MCF 10A (cell line): ENCODE measurements at regions not wholly inside any gene's neighbourhood (a gene's known extent, or its start where the extent isn't known, plus 50 kb on each side); places are given as distances from the start of the nearest gene placed in this dataset.

ENCODE experiments used
- BruUV-seq: library from RNA; stranded (reverse); fragments of 400-500 nt; replicated peaks from 2 replicates; lab custom pipeline; 2021; lab: Mats Ljungman, UMichigan
- CTCF ChIA-PET: fragments of 300-600 bp; sonication (Branson Sonifier 250); formaldehyde crosslinking; extraction: SDS; loops from one replicate; lab custom pipeline; 2021; ENCODE audit warnings: antibody characterized with exemption, inconsistent platforms; lab: Yijun Ruan, JAX
- POLR2A ChIA-PET: fragments of 300-600, 350-650 bp; sonication (Branson Sonifier 250); formaldehyde crosslinking; extraction: SDS; loops from one replicate; lab custom pipeline; 2020; ENCODE audit warnings: antibody characterized with exemption, inconsistent platforms; lab: Yijun Ruan, JAX
- DNase-seq: peaks from one replicate; pipeline ENCODE4 v3.0.0-alpha.2; 2018; ENCODE audit not compliant: unreplicated experiment
- H3K27ac Mint-ChIP-seq: one replicate; pipeline ENCODE4 v1.8.0; 2022; ENCODE audit warnings: mild to moderate bottlenecking, low read depth, mixed read lengths; ENCODE audit not compliant: unreplicated experiment
- H3K27me3 Mint-ChIP-seq: one replicate; pipeline ENCODE4 v1.8.0; 2022; ENCODE audit warnings: mixed read lengths; ENCODE audit not compliant: insufficient read depth, unreplicated experiment
- H3K36me3 Mint-ChIP-seq: one replicate; pipeline ENCODE4 v1.8.0; 2022; ENCODE audit warnings: mild to moderate bottlenecking, moderate library complexity, mixed read lengths; ENCODE audit not compliant: insufficient read depth, unreplicated experiment
- H3K4me1 Mint-ChIP-seq: one replicate; pipeline ENCODE4 v1.8.0; 2022; ENCODE audit warnings: mixed read lengths; ENCODE audit not compliant: insufficient read depth, unreplicated experiment
- H3K4me3 Mint-ChIP-seq: one replicate; pipeline ENCODE4 v1.8.0; 2022; ENCODE audit warnings: mild to moderate bottlenecking, moderate library complexity, mixed read lengths; ENCODE audit not compliant: unreplicated experiment
- H3K9me3 Mint-ChIP-seq: one replicate; pipeline ENCODE4 v1.8.0; 2022; ENCODE audit warnings: mixed read lengths; ENCODE audit not compliant: unreplicated experiment
- intact Hi-C: fragments of 100-400 bp; cut with micrococcal nuclease; formaldehyde crosslinking; loops from 2 replicates; pipeline ENCODE4 v1.14.1; 2022
- TF ChIP-seq, protein P1 (sequence below): fragments of 200-600 bp; IDR thresholded peaks from one replicate; pipeline ENCODE4 v1.8.0; 2022; ENCODE audit warnings: antibody characterized with exemption, mild to moderate bottlenecking; ENCODE audit not compliant: unreplicated experiment

DNA sequence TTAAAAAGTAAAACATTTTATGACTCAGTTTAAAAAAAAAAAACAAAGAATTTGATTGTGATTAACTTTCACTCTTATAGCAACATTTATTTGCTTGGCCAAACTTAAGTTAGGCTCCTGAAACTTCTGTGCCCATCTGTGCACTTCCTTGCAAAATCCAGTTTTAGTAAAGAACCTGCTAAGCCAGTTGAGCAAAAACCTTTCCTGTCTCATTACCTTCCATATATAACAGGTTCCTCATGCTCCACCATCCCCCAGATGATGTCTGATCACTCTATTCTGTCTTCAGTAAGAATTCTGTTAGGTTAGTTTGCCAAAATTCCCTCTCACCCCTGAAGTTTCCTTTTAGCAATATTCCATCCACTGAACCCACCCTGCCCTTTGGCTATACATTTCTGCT is 1200.5 kb downstream of the C4orf33 start:
- no peak for DNase-seq
- Mint-ChIP-seq H3K4me3 (no peak overlapping the region), H3K4me1 (no peaks in the 10 kb centered on the region), H3K27ac (no peak overlapping the region), H3K9me3 (peaks cover 8% of the 10 kb centered on the region), H3K36me3 (no peaks in the 10 kb centered on the region), H3K27me3 (no peaks in the 10 kb centered on the region)
- ChIA-PET CTCF (interaction anchor here (0.6 kb wide), 1 partner anchor 957 kb away, joined by 5 read pairs; no protein-coding TSS in a partner anchor), POLR2A (no interaction called here)
- intact Hi-C loops = no loop called here
- TF ChIP-seq, protein P1, sequence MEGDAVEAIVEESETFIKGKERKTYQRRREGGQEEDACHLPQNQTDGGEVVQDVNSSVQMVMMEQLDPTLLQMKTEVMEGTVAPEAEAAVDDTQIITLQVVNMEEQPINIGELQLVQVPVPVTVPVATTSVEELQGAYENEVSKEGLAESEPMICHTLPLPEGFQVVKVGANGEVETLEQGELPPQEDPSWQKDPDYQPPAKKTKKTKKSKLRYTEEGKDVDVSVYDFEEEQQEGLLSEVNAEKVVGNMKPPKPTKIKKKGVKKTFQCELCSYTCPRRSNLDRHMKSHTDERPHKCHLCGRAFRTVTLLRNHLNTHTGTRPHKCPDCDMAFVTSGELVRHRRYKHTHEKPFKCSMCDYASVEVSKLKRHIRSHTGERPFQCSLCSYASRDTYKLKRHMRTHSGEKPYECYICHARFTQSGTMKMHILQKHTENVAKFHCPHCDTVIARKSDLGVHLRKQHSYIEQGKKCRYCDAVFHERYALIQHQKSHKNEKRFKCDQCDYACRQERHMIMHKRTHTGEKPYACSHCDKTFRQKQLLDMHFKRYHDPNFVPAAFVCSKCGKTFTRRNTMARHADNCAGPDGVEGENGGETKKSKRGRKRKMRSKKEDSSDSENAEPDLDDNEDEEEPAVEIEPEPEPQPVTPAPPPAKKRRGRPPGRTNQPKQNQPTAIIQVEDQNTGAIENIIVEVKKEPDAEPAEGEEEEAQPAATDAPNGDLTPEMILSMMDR = no peak
- BruUV-seq = no TSS peak

DNA sequence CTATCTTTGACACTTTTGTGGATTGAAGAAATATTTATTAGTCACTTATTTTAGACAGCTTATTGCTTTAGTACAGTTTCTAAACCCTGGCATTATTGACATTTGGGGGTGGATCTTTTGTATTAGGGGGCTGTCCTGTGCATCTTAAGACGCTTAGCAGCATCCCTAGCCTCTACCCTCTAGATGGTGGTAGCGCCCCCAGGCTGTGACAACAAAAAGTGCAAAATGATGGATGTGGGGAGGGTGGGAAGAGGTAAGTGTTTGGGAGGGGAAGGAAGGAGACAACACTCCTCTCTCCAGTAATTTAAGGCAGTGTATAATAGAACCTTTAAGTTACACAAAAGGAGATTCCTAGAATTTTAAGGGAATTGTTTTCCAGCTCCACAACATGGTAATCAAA is 1210.6 kb downstream of the C4orf33 start:
- POLR2A ChIA-PET = no interaction called here
- TF ChIP-seq, protein P1 = peak; percentile 14

DNA sequence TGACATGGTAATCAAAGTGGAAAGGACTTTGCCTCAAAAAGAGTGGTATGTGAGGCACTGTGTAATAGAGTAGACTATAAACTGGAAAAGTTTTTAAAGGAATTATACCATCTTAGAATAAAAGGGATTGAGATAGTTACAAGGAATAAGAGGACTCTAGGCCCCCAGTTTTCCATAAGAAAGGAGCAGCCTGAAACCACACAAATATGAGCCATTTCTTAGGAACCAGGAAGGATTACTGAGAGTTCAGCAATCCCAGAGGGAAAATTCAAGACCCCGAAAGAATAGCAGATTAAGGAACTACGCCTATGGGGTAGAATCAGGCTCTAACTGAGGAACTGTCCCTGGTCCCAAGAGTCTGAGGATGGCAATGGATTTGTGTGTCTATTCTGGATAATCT is 1213.3 kb downstream of the C4orf33 start:
- DNase-seq = no peak
- intact Hi-C loops = no loop called here
- TF ChIP-seq, protein P1 = no peak
- Mint-ChIP-seq H3K4me1 (no peaks in the 10 kb centered on the region), H3K27me3 (no peaks in the 10 kb centered on the region), H3K9me3 (no peaks in the 10 kb centered on the region), H3K4me3 (no peak overlapping the region), H3K36me3 (no peaks in the 10 kb centered on the region), H3K27ac (no peak overlapping the region)
- CTCF ChIA-PET = no interaction called here
- BruUV-seq = no TSS peak
- POLR2A ChIA-PET = no interaction called here

More for the DNA sequence above, 1210.6 kb downstream of the C4orf33 start:
- no peaks in the 10 kb centered on the region for H3K27me3 Mint-ChIP-seq
- DNase-seq = no peak
- peaks cover 5% of the 10 kb centered on the region for H3K4me1 Mint-ChIP-seq
- BruUV-seq = no TSS peak
- CTCF ChIA-PET = interaction anchor here (0.6 kb wide), 3 partner anchors 9 to 780 kb away, joined by 3 read pairs; no protein-coding TSS in a partner anchor
- intact Hi-C loops = no loop called here
- no peak overlapping the region for H3K27ac Mint-ChIP-seq
- no peaks in the 10 kb centered on the region for H3K36me3 Mint-ChIP-seq
- no peak overlapping the region for H3K4me3 Mint-ChIP-seq
- peaks cover 5% of the 10 kb centered on the region for H3K9me3 Mint-ChIP-seq

DNA sequence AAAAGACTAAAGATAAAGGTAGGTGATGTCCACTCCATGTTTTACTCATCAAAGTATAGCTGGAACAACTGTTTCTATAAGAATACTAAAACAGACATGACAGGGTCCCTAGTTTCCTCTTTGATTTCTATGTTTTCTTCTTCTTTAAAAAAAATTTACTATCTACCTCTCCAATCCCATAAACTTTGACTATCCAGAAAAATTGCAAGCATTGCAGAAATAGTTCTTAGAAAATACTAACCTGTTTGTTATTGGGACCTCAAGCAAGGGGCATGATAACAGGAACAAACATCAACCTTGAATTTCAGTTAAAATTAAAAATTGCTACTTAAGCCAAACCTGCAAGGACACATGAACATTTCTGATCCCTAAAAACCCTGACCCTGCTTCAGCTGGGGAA is 1226.5 kb downstream of the C4orf33 start:
- Mint-ChIP-seq H3K9me3 (no peaks in the 10 kb centered on the region), H3K27ac (no peak overlapping the region), H3K27me3 (no peaks in the 10 kb centered on the region), H3K4me3 (no peak overlapping the region), H3K36me3 (no peaks in the 10 kb centered on the region), H3K4me1 (no peaks in the 10 kb centered on the region)
- POLR2A ChIA-PET = no interaction called here
- intact Hi-C loops = no loop called here
- CTCF ChIA-PET = interaction anchor here (2.4 kb wide), 1 partner anchor 14 kb away, joined by 11 read pairs; no protein-coding TSS in a partner anchor
- BruUV-seq = no TSS peak
- TF ChIP-seq, protein P1 = no peak
- no peak for DNase-seq
